ENCODE measurements at regions not wholly inside any gene's neighbourhood (a gene's known extent, or its start where the extent isn't known, plus 50 kb on each side); places are given as distances from the start of the nearest gene placed in this dataset.

- no peak for TF ChIP-seq CTCF (IDR thresholded peaks at IDR 0.05)
- WGBS, 3 donors = 64 to 78% (median 69%) methylated on average over 3 of the region's 3 CpGs
- Histone ChIP-seq H3K4me1 (no peaks in the 10 kb centered on the region), H3K36me3 (ENCODE audit: insufficient read depth in 1 of 2, low read depth in 1 of 2) (no peaks in the 10 kb centered on the region), H3K4me3 (no peak overlapping the region), H3K27me3 (ENCODE audit: insufficient read depth in 3 of 3, low read length in 2 of 3) (no peaks in the 10 kb centered on the region), H3K9me3 (no peaks in the 10 kb centered on the region), H3K27ac (no peak overlapping the region)
- no peak for ATAC-seq
- intact Hi-C loops (cut with DNase I) = no loop called here
- no peak for DNase-seq
Measured at GRCh38 chr4:176843710-176844109, 51.0 kb upstream of the VEGFC start.

- Histone ChIP-seq H3K4me3 (no peak overlapping the region), H3K4me1 (no peaks in the 10 kb centered on the region), H3K27ac (no peak overlapping the region), H3K27me3 (ENCODE audit: insufficient read depth in 3 of 3, low read length in 2 of 3) (no peaks in the 10 kb centered on the region), H3K9me3 (no peaks in the 10 kb centered on the region), H3K36me3 (ENCODE audit: insufficient read depth in 1 of 2, low read depth in 1 of 2) (no peaks in the 10 kb centered on the region)
- 85 to 93% (median 89%) methylated on average over 4 of the region's 4 CpGs for WGBS, 3 donors
- intact Hi-C loops (cut with DNase I) = no loop called here
- no peak for TF ChIP-seq CTCF (IDR thresholded peaks at IDR 0.05)
- DNase-seq = no peak
- no peak for ATAC-seq
Measured at GRCh38 chr4:176844448-176844847, 51.7 kb upstream of the VEGFC start.

GRCh38 chr4:176845636-176846035 lies 52.9 kb upstream of the VEGFC start:
- ATAC-seq (no peak), DNase-seq (no peak)
- intact Hi-C loops (cut with DNase I) = no loop called here
- Histone ChIP-seq H3K36me3 (ENCODE audit: insufficient read depth in 1 of 2, low read depth in 1 of 2) (no peaks in the 10 kb centered on the region), H3K4me1 (no peaks in the 10 kb centered on the region), H3K4me3 (no peak overlapping the region), H3K9me3 (no peaks in the 10 kb centered on the region), H3K27ac (no peak overlapping the region), H3K27me3 (ENCODE audit: insufficient read depth in 3 of 3, low read length in 2 of 3) (no peaks in the 10 kb centered on the region)
- WGBS, 3 donors = 21 to 92% (median 69%) methylated on average over 2 of the region's 2 CpGs
- TF ChIP-seq CTCF (IDR thresholded peaks at IDR 0.05) = no peak

- TF ChIP-seq CTCF (IDR thresholded peaks at IDR 0.05) = no peak
- Histone ChIP-seq H3K4me1 (no peaks in the 10 kb centered on the region), H3K27me3 (ENCODE audit: insufficient read depth in 3 of 3, low read length in 2 of 3) (no peaks in the 10 kb centered on the region), H3K27ac (no peak overlapping the region), H3K36me3 (ENCODE audit: insufficient read depth in 1 of 2, low read depth in 1 of 2) (no peaks in the 10 kb centered on the region), H3K9me3 (no peaks in the 10 kb centered on the region), H3K4me3 (no peak overlapping the region)
- DNase-seq = no peak
- intact Hi-C loops (cut with DNase I) = no loop called here
- no peak for ATAC-seq
Measured at GRCh38 chr4:176849076-176849475, 56.4 kb upstream of the VEGFC start.

GRCh38 chr4:176850436-176850835 lies 57.7 kb upstream of the VEGFC start:
- H3K9me3 ChIP-seq = no peaks in the 10 kb centered on the region
- TF ChIP-seq CTCF (IDR thresholded peaks at IDR 0.05) = no peak

More at GRCh38 chr4:176850436-176850835, 57.7 kb upstream of the VEGFC start:
- intact Hi-C loops (cut with DNase I) = no loop called here
- H3K4me1 ChIP-seq = no peaks in the 10 kb centered on the region
- H3K27me3 ChIP-seq (ENCODE audit: insufficient read depth in 3 of 3, low read length in 2 of 3) = no peaks in the 10 kb centered on the region
- no peaks in the 10 kb centered on the region for H3K36me3 ChIP-seq (ENCODE audit: insufficient read depth in 1 of 2, low read depth in 1 of 2)
- H3K4me3 ChIP-seq = no peak overlapping the region
- no peak for ATAC-seq
- WGBS, 3 donors = 77 to 87% (median 80%) methylated on average over 2 of the region's 2 CpGs
- H3K27ac ChIP-seq = no peak overlapping the region
- no peak for DNase-seq

Measured in psoas muscle (tissue), 7 donors.